ENCODE measurements at regions not wholly inside any gene's neighbourhood (a gene's known extent, or its start where the extent isn't known, plus 50 kb on each side); places are given as distances from the start of the nearest gene placed in this dataset.
A peak's percentile ranks its signal among the peaks of the same experiment; 100 is the strongest.

- no peak overlapping the region for H3K4me3 ChIP-seq (ENCODE audit: low read length)
- no peak for DNase-seq (ENCODE audit: low read depth)
- no peak for TF ChIP-seq CTCF (IDR thresholded peaks at IDR 0.05; ENCODE audit: insufficient read depth, low read depth, low read length, missing control alignments)
These were observed 269.2 kb downstream of the CBLL2 start for GRCh38 chrX:22541926-22542325.

GRCh38 chrX:22542641-22543040 is 269.9 kb downstream of the CBLL2 start:
- DNase-seq (ENCODE audit: low read depth), result no peak

GRCh38 chrX:22559506-22559905 is 286.8 kb downstream of the CBLL2 start:
- no peak for DNase-seq (ENCODE audit: low read depth)
- TF ChIP-seq CTCF (IDR thresholded peaks at IDR 0.05; ENCODE audit: insufficient read depth, low read depth, low read length, missing control alignments), result no peak
- H3K4me3 ChIP-seq (ENCODE audit: low read length), result no peak overlapping the region

More at GRCh38 chrX:22542641-22543040, 269.9 kb downstream of the CBLL2 start:
- TF ChIP-seq CTCF (IDR thresholded peaks at IDR 0.05; ENCODE audit: insufficient read depth, low read depth, low read length, missing control alignments), result no peak
- H3K4me3 ChIP-seq (ENCODE audit: low read length), result no peak overlapping the region

GRCh38 chrX:22575161-22575845 is 302.6 kb downstream of the CBLL2 start:
- no peak overlapping the region for H3K4me3 ChIP-seq (ENCODE audit: low read length)
- peak; percentile 65 for DNase-seq (ENCODE audit: low read depth)
- no peak for TF ChIP-seq CTCF (IDR thresholded peaks at IDR 0.05; ENCODE audit: insufficient read depth, low read depth, low read length, missing control alignments)

GRCh38 chrX:22577181-22577580 is 304.5 kb downstream of the CBLL2 start:
- no peak for TF ChIP-seq CTCF (IDR thresholded peaks at IDR 0.05; ENCODE audit: insufficient read depth, low read depth, low read length, missing control alignments)
- DNase-seq (ENCODE audit: low read depth), result peak; percentile 81
- H3K4me3 ChIP-seq (ENCODE audit: low read length), result no peak overlapping the region

- no peak for DNase-seq (ENCODE audit: low read depth)
- H3K4me3 ChIP-seq (ENCODE audit: low read length), result no peak overlapping the region
- TF ChIP-seq CTCF (IDR thresholded peaks at IDR 0.05; ENCODE audit: insufficient read depth, low read depth, low read length, missing control alignments), result no peak
These were observed 313.1 kb downstream of the CBLL2 start for GRCh38 chrX:22585831-22586230.

- no peak for TF ChIP-seq CTCF (IDR thresholded peaks at IDR 0.05; ENCODE audit: insufficient read depth, low read depth, low read length, missing control alignments)
- DNase-seq (ENCODE audit: low read depth), result no peak
- no peak overlapping the region for H3K4me3 ChIP-seq (ENCODE audit: low read length)
These were observed 317.1 kb downstream of the CBLL2 start for GRCh38 chrX:22589845-22590244.

Data from epithelial cell of esophagus (primary cell).